HG03196 (cell line): ENCODE measurements at regions not wholly inside any gene's neighbourhood (a gene's known extent, or its start where the extent isn't known, plus 50 kb on each side); places are given as distances from the start of the nearest gene placed in this dataset.

Experiments used
- ATAC-seq: cut with Tn5 transposase; IDR thresholded peaks from one replicate; pipeline ENCODE4 v1.9.1; 2021; ENCODE audit not compliant: unreplicated experiment

- no peak for ATAC-seq
Measured at GRCh38 chr6:25061289-25061936, 125.7 kb upstream of the RIPOR2 start.

- no peak for ATAC-seq
Measured at GRCh38 chr6:25062070-25062811, 126.5 kb upstream of the RIPOR2 start.

GRCh38 chr6:25064006-25064405 lies 128.2 kb upstream of the RIPOR2 start:
- no peak for ATAC-seq

- ATAC-seq = no peak
Measured at GRCh38 chr6:25065666-25066065, 129.9 kb upstream of the RIPOR2 start.

- no peak for ATAC-seq
Measured at GRCh38 chr6:25066593-25066992, 130.8 kb upstream of the RIPOR2 start.

GRCh38 chr6:25068866-25069265 lies 133.1 kb upstream of the RIPOR2 start:
- ATAC-seq = no peak

GRCh38 chr6:25070547-25071366 lies 135.0 kb upstream of the RIPOR2 start:
- peak; percentile 72 for ATAC-seq

- ATAC-seq = no peak
Measured at GRCh38 chr6:25078141-25078540, 142.4 kb upstream of the RIPOR2 start.

- no peak for ATAC-seq
Measured at GRCh38 chr6:25083784-25084507, 148.2 kb upstream of the RIPOR2 start.

- no peak for ATAC-seq
Measured at GRCh38 chr6:25084508-25084833, 148.7 kb upstream of the RIPOR2 start.

- ATAC-seq = no peak
Measured at GRCh38 chr6:25085756-25086155, 150.0 kb upstream of the RIPOR2 start.

- no peak for ATAC-seq
Measured at GRCh38 chr6:25086500-25087091, 150.8 kb upstream of the RIPOR2 start.

GRCh38 chr6:25088513-25088912 lies 152.8 kb upstream of the RIPOR2 start:
- ATAC-seq = no peak

- ATAC-seq = no peak
Measured at GRCh38 chr6:25089442-25089841, 153.7 kb upstream of the RIPOR2 start.

GRCh38 chr6:25094726-25095125 lies 159.0 kb upstream of the RIPOR2 start:
- ATAC-seq = no peak

- ATAC-seq = no peak
Measured at GRCh38 chr6:25100288-25100687, 164.5 kb upstream of the RIPOR2 start.

GRCh38 chr6:25103603-25104002 lies 167.8 kb upstream of the RIPOR2 start:
- no peak for ATAC-seq

GRCh38 chr6:25105070-25105925 lies 169.5 kb upstream of the RIPOR2 start:
- ATAC-seq = no peak

- ATAC-seq = no peak
Measured at GRCh38 chr6:25107218-25107617, 171.5 kb upstream of the RIPOR2 start.

GRCh38 chr6:25111782-25112181 lies 167.4 kb upstream of the CARMIL1 start:
- no peak for ATAC-seq
